ENCODE measurements at regions not wholly inside any gene's neighbourhood (a gene's known extent, or its start where the extent isn't known, plus 50 kb on each side); places are given as distances from the start of the nearest gene placed in this dataset.

DNA sequence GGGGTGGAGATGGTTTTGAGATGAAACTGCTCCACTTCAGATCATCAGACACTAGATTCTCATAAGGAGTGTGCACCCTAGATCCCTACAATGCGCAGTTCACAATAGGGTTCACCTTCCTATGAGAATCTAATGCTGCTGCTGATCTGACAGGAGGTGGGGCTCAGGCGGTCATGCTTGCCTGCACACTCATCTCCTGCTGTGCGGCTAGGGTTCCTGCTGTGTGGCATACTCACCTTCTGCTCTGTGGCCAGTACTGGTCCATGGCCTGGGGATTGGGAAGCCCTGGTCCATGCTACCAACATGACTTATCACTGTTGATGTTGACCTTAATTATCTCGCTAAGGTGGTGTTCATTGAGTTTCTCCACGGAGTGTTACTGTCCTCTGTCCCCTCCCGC is 144.5 kb downstream of the NAV1 start:
- TF ChIP-seq POLR2A (IDR thresholded peaks at IDR 0.05) = no peak
- no peak for TF ChIP-seq CTCF (IDR thresholded peaks at IDR 0.05)

All from right lobe of liver (tissue), 4 donors.